Spleen (tissue), 11 donors: ENCODE measurements at regions not wholly inside any gene's neighbourhood (a gene's known extent, or its start where the extent isn't known, plus 50 kb on each side); places are given as distances from the start of the nearest gene placed in this dataset.

Experiments
- DNase-seq: peaks from one replicate; pipeline ENCODE4 v3.0.0-alpha.2; 2020
- H3K27ac ChIP-seq, 8 donors: fragments of 200-600 bp; sonication (generic) in 7 of 8; 1 replicate in 4 of 8; 2 replicates in 4 of 8; pipeline versions ENCODE4 v1.5.0 to v1.8.0; 2016 to 2021; ENCODE audit warnings: inconsistent platforms in 4 of 8, mild to moderate bottlenecking in 4 of 8, moderate library complexity in 1 of 8
- H3K27me3 ChIP-seq, 7 donors: fragments of 200-600 bp; sonication (generic) in 6 of 7; replicated peaks in 1 of 7; 1 replicate in 4 of 7; 2 replicates in 3 of 7; pipeline versions ENCODE4 v1.5.0 to v1.8.0; 2016 to 2021; ENCODE audit warnings: inconsistent platforms in 3 of 7, mild to moderate bottlenecking in 1 of 7
- H3K36me3 ChIP-seq, 6 donors: fragments of 200-600 bp; sonication (generic) in 5 of 6; 1 replicate in 4 of 6; 2 replicates in 2 of 6; pipeline versions ENCODE4 v1.5.0 to v1.8.0; 2016 to 2021; ENCODE audit warnings: inconsistent platforms in 2 of 6
- H3K4me1 ChIP-seq, 6 donors: fragments of 200-600 bp; sonication (generic) in 5 of 6; 1 replicate in 3 of 6; 2 replicates in 3 of 6; pipeline versions ENCODE4 v1.5.0 to v1.8.0; 2016 to 2021; ENCODE audit warnings: inconsistent platforms in 3 of 6
- H3K4me3 ChIP-seq, 8 donors: fragments of 200-600 bp; sonication (generic) in 7 of 8; 1 replicate in 4 of 8; 2 replicates in 4 of 8; pipeline versions ENCODE4 v1.5.0 to v1.8.0; 2016 to 2021; ENCODE audit warnings: inconsistent platforms in 4 of 8, mild to moderate bottlenecking in 4 of 8, moderate library complexity in 2 of 8
- H3K9me3 ChIP-seq, 8 donors: fragments of 200-600 bp; sonication (generic) in 7 of 8; 1 replicate in 4 of 8; 2 replicates in 4 of 8; pipeline versions ENCODE4 v1.5.0 to v1.8.0; 2016 to 2021; ENCODE audit warnings: inconsistent platforms in 4 of 8
- CTCF ChIP-seq, 11 experiments: fragments of 200-600 bp in 7 of 11; fragments of 450-650 bp in 4 of 11; sonication (generic) in 4 of 11; IDR thresholded peaks in 8 of 11; conservative IDR thresholded peaks in 3 of 11; 1 replicate in 7 of 11; 2 replicates in 4 of 11; pipeline versions ENCODE4 v1.4.0 to v1.8.0; 2016 to 2021; ENCODE audit warnings: antibody characterized with exemption in 11 of 11, inconsistent platforms in 4 of 11, mild to moderate bottlenecking in 1 of 11
- POLR2A ChIP-seq, 3 donors: fragments of 450-650 bp; IDR thresholded peaks; one replicate each; pipeline ENCODE4 v1.5.1; 2017; ENCODE audit warnings: antibody characterized with exemption in 3 of 3, mild to moderate bottlenecking in 1 of 3
- POLR2AphosphoS5 ChIP-seq, 3 donors: sonication (generic); formaldehyde crosslinking; IDR thresholded peaks; one replicate each; pipeline ENCODE4 v1.5.1; 2017; ENCODE audit warnings: antibody characterized with exemption in 3 of 3
- WGBS, 5 donors: extraction: QIAGEN DNeasy Blood & Tissue Kit in 3 of 5; methylation state at CpG; one replicate each; pipeline versions ENCODE4 v1.1.5 to v1.1.7; 2013 to 2018; 5-methylcytosine and 5-hydroxymethylcytosine counted together
- intact Hi-C: fragments of 100-400 bp; cut with DNase I; formaldehyde crosslinking; loops from one replicate; pipeline ENCODE4 v1.15.0; 2023; ENCODE audit warnings: low total_unique reads
- donor health status: healthy with polysubstance abuse.
- donor health status: DM: no; HTN: no; CAD: no; lungs with moderate emphysema.
- donor health status: DM: no; HTN: no; CAD: no.
- donor health status: Bipolar disorder and iron deficiency.
- donor health status: healthy.
- donor health status: DM: no; HTN: no; CAD: no.
- donor health status: DM: yes; HTN: yes; CAD: no.

- DNase-seq, result no peak
- no peaks in the 10 kb centered on the region for H3K4me1 ChIP-seq
- H3K27me3 ChIP-seq, result no peaks in the 10 kb centered on the region
- TF ChIP-seq POLR2A (IDR thresholded peaks at IDR 0.05) (no peak), CTCF (IDR thresholded peaks at IDR 0.05 in 8 of 11, conservative IDR thresholded peaks at IDR 0.05 in 3 of 11) (no peak), POLR2AphosphoS5 (IDR thresholded peaks at IDR 0.05) (no peak)
- 28 to 36% (median 30%) methylated on average over 3 of the region's 3 CpGs for WGBS, 5 donors
- no peak overlapping the region for H3K4me3 ChIP-seq
- intact Hi-C loops, result no loop called here
- H3K36me3 ChIP-seq, result no peaks in the 10 kb centered on the region
- H3K27ac ChIP-seq, result no peak overlapping the region
- H3K9me3 ChIP-seq, result peaks cover 0 to 16% (median 0%) of the 10 kb centered on the region in 8 donors
These were observed 390.6 kb upstream of the ERCC4 start for GRCh38 chr16:13529193-13529982.

GRCh38 chr16:13540771-13541170, 379.2 kb upstream of the ERCC4 start:
- H3K4me3 ChIP-seq, result no peak overlapping the region
- H3K36me3 ChIP-seq, result no peaks in the 10 kb centered on the region
- intact Hi-C loops, result no loop called here
- no peak overlapping the region for H3K27ac ChIP-seq
- H3K9me3 ChIP-seq, result peaks cover 0 to 12% (median 2%) of the 10 kb centered on the region in 8 donors
- no peaks in the 10 kb centered on the region for H3K4me1 ChIP-seq
- H3K27me3 ChIP-seq, result peaks cover 0 to 6% (median 0%) of the 10 kb centered on the region in 7 donors
- 77 to 85% (median 81%) methylated on average over 4 of the region's 4 CpGs for WGBS, 5 donors
- TF ChIP-seq POLR2A (IDR thresholded peaks at IDR 0.05) (no peak), POLR2AphosphoS5 (IDR thresholded peaks at IDR 0.05) (no peak), CTCF (IDR thresholded peaks at IDR 0.05 in 8 of 11, conservative IDR thresholded peaks at IDR 0.05 in 3 of 11) (no peak)
- DNase-seq, result no peak

GRCh38 chr16:13542284-13542683, 377.7 kb upstream of the ERCC4 start:
- TF ChIP-seq CTCF (IDR thresholded peaks at IDR 0.05 in 8 of 11, conservative IDR thresholded peaks at IDR 0.05 in 3 of 11) (no peak), POLR2AphosphoS5 (IDR thresholded peaks at IDR 0.05) (no peak), POLR2A (IDR thresholded peaks at IDR 0.05) (no peak)
- no peak for DNase-seq
- intact Hi-C loops, result no loop called here
- Histone ChIP-seq H3K36me3 (no peaks in the 10 kb centered on the region), H3K27me3 (peaks cover 0 to 6% (median 0%) of the 10 kb centered on the region in 7 donors), H3K9me3 (peaks cover 0 to 12% (median 2%) of the 10 kb centered on the region in 8 donors), H3K27ac (no peak overlapping the region), H3K4me3 (no peak overlapping the region), H3K4me1 (no peaks in the 10 kb centered on the region)
- WGBS, 5 donors, result 60 to 84% (median 74%) methylated on average over 2 of the region's 2 CpGs

GRCh38 chr16:13543850-13544249, 376.1 kb upstream of the ERCC4 start:
- WGBS, 5 donors, result 11 to 26% (median 14%) methylated on average over 1 of the region's 1 CpG

More at GRCh38 chr16:13543850-13544249, 376.1 kb upstream of the ERCC4 start:
- no peaks in the 10 kb centered on the region for H3K4me1 ChIP-seq
- peaks cover 0 to 12% (median 2%) of the 10 kb centered on the region in 8 donors for H3K9me3 ChIP-seq
- no peak overlapping the region for H3K4me3 ChIP-seq
- H3K27me3 ChIP-seq, result peaks cover 0 to 6% (median 0%) of the 10 kb centered on the region in 7 donors
- H3K27ac ChIP-seq, result no peak overlapping the region
- intact Hi-C loops, result no loop called here
- TF ChIP-seq POLR2A (IDR thresholded peaks at IDR 0.05) (no peak), CTCF (IDR thresholded peaks at IDR 0.05 in 8 of 11, conservative IDR thresholded peaks at IDR 0.05 in 3 of 11) (no peak), POLR2AphosphoS5 (IDR thresholded peaks at IDR 0.05) (no peak)
- no peaks in the 10 kb centered on the region for H3K36me3 ChIP-seq
- no peak for DNase-seq
